Hematopoietic multipotent progenitor cell treated with erythropoietin and hydrocortisone succinate and interleukin-3 and kit ligand, for 4 days (in vitro differentiated cells): ENCODE measurements at regions not wholly inside any gene's neighbourhood (a gene's known extent, or its start where the extent isn't known, plus 50 kb on each side); places are given as distances from the start of the nearest gene placed in this dataset.
A peak's percentile ranks its signal among the peaks of the same experiment; 100 is the strongest.

Source experiments
- DNase-seq: peaks from one replicate; pipeline ENCODE4 v3.0.0-alpha.2; 2015

DNA sequence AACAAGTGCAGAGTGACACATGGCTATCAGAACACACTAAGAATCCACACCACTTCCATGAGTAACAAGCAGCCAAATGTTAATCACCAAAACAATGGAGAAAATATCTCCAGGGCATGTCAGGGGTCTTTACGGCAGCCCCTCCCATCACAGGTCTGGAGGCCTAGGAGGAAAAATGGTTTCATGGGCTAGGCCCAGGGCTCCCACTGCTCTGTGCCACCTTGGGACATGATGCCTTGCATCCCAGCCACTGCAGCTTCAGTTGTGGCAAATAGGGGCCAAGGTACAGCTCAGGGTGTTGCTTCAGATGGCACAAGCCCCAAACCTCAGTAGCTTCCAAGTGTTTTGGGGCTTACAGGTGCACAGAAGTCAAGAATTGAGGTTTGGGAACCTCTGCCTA lies 66.6 kb downstream of the NEURL3 start:
- no peak for DNase-seq

DNA sequence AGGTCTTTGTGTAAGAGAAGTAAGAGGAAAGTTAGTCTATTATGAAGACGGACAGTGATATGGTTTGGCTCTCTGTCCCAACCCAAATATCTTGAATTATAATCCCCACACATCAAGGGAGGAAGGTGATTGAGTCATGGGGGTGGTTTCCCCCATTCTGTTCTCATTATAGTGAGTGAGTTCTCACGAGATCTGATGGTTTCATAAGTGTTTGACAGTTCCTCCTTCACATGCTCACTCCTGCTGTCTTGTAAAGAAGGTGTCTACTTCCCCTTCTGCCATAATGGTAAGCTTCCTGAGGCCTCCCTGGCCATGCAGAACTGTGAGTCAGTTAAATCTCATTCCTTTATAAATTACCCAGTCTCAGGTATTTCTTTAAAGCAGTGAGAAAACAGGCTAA lies 67.6 kb downstream of the NEURL3 start:
- peak; percentile 31 for DNase-seq

DNA sequence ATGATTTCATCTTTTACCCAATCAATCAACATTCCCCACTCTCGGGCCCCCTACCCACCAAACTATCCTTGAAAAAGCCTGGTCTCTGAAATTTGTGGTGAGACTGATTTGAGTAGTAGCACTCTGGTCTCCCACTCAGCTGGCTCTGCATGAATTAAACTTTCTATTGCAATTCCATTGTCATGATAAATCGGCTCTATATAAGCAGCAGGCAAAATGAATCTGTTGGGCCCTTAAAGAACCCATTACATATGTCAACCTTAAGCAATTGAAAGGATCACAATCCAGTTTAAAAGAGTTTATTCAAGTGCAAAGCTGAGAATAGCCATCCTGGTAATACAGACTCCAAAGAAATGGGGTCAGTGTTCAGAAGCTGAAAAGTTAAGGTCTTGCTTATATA lies 68.2 kb downstream of the NEURL3 start:
- no peak for DNase-seq

DNA sequence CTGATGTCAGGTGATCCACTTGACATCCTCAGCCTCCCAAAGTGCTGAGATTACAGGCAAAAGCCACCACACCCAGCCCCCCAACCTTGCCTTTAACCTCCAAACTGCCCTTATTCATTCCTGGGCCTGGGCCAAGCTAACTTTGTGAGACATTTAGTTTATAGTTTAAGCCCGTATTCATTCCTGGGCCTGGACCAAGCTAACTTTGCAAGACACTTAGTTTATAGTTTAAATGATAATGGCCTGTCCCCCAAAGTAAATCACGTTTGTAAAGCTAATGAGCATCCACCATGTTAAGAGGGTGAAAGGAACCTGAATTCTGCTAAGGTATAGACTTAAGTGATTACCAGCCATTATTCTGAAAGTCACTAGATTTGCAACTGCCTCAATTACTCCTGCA lies 68.7 kb downstream of the NEURL3 start:
- DNase-seq = no peak

DNA sequence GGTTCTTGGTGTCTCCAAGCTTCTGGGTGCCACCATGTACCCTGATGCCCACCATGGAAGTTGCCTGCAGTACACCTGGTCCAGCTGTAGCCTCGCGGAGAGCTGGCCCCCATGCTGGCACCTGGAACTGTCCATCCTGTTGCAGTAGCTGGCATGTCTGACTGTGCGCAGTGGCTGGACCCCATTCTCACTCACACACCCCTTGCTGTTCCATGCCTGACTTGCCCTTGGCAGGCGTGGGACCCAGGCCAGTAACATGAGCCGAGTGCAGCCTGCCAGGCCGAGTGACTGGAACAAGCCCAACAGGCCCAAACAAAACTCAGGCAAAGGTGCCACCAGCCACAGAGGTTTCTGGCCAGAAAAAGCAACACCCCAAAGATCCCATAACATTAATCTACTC lies 73.8 kb downstream of the NEURL3 start:
- DNase-seq = no peak

GRCh38 chr2:96430394-96430988 lies 74.7 kb downstream of the NEURL3 start:
- no peak for DNase-seq

DNA sequence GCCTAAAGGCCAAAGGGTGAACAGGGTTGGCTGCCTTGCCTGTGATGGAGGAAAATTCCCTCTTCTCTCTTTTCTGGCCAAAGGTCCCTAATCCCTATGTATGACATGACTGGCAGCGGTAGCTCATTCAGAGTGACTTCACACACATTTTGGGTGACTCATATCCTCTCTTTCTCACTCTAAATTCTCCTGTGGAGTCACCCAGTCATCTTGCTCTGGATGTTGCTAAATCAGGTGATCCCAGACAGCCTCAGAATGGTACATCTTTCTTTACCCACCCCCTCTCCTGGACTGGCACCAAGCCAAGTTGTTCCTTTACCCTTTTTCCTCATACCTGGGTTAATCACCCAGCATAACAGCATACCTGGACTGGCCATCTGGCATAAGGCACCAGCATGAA lies 77.2 kb downstream of the NEURL3 start:
- no peak for DNase-seq

DNA sequence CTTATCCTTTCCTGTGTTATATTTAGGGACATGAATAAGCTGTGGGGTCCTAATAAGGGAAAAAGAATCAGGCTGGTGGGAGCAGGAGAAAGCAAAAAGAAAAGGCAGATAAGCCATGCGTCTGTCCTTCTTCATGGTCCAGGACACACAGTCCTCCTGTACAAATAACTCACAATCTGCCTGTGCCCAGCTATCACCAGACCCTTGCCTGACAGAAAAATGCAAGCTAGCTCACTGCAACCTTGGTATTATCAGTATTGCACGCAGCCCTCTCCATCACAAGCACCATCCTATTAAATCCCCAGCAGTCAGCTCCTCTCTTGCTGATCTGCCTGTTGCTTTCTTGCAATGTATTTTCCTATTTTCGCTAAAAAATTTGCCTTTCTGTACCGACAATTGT lies 78.0 kb downstream of the NEURL3 start:
- no peak for DNase-seq

DNA sequence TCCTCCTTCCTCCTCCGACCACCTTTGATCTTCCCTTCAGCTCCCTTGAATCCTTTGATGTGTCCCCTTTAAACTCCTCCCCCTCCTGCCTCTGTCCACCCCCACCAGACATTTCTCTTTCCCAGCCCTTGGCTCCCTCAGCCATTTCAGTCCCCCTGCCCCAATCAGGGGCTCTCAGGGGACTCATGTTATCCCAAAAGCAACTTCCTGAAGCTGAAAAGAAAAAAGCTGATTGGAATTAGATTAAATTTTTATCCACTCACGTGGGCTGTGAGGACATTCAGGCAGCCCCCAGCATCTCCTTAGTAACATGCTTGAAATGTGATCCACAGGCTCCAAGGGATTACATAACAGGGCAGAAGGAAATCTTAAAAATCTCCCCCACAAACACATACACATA lies 81.3 kb downstream of the NEURL3 start:
- no peak for DNase-seq
